H9 (cell line): ENCODE measurements at regions not wholly inside any gene's neighbourhood (a gene's known extent, or its start where the extent isn't known, plus 50 kb on each side); places are given as distances from the start of the nearest gene placed in this dataset.

Source experiments
- DNase-seq: peaks from one replicate; pipeline ENCODE4 v3.0.0-alpha.2; 2017
- H2AFZ ChIP-seq: one replicate; pipeline ENCODE4 v1.6.1; 2013; ENCODE audit warnings: mild to moderate bottlenecking, low read length, control low read depth, moderate library complexity
- H2AK5ac ChIP-seq: 2 replicates; pipeline ENCODE4 v1.6.1; 2013; ENCODE audit warnings: low read length, control low read depth, mixed read lengths; ENCODE audit not compliant: insufficient read length
- H2BK120ac ChIP-seq: one replicate; pipeline ENCODE4 v1.6.1; 2013; ENCODE audit warnings: low read depth, mild to moderate bottlenecking, low read length, control low read depth, inconsistent platforms; ENCODE audit not compliant: poor library complexity, severe bottlenecking
- H2BK12ac ChIP-seq: 2 replicates; pipeline ENCODE4 v1.6.1; 2013; ENCODE audit warnings: low read length, control low read depth, mixed read lengths, low read depth; ENCODE audit not compliant: insufficient read length
- H2BK15ac ChIP-seq: 2 replicates; pipeline ENCODE4 v1.6.1; 2013; ENCODE audit warnings: low read depth, low read length, control low read depth
- H2BK20ac ChIP-seq: one replicate; pipeline ENCODE4 v1.6.1; 2013; ENCODE audit warnings: low read depth, mild to moderate bottlenecking, low read length, control low read depth, inconsistent platforms; ENCODE audit not compliant: poor library complexity, severe bottlenecking
- H2BK5ac ChIP-seq: 2 replicates; pipeline ENCODE4 v1.6.1; 2013; ENCODE audit warnings: low read length, control low read depth, mixed read lengths; ENCODE audit not compliant: insufficient read length
- H3K14ac ChIP-seq: 2 replicates; pipeline ENCODE4 v1.6.1; 2013; ENCODE audit warnings: low read length, control low read depth; ENCODE audit not compliant: insufficient read depth
- H3K18ac ChIP-seq: 2 replicates; pipeline ENCODE4 v1.6.1; 2013; ENCODE audit warnings: low read depth, mild to moderate bottlenecking, mixed read lengths, low read length, control low read depth; ENCODE audit not compliant: insufficient read length
- H3K23ac ChIP-seq: 2 replicates; pipeline ENCODE4 v1.6.1; 2013; ENCODE audit warnings: low read length, control low read depth, mixed read lengths, low read depth; ENCODE audit not compliant: insufficient read length
- H3K23me2 ChIP-seq: 2 replicates; pipeline ENCODE4 v1.6.1; 2013; ENCODE audit warnings: low read depth, mild to moderate bottlenecking, mixed read lengths, low read length, control low read depth; ENCODE audit not compliant: insufficient read length, poor library complexity, severe bottlenecking
- H3K27ac ChIP-seq: 2 replicates; pipeline ENCODE4 v1.5.1; 2013; ENCODE audit warnings: low read length, control low read depth, mixed read lengths, low read depth; ENCODE audit not compliant: insufficient read length
- H3K27me3 ChIP-seq: 2 replicates; pipeline ENCODE4 v1.6.1; 2013; ENCODE audit warnings: low read length, control low read depth, inconsistent platforms; ENCODE audit not compliant: insufficient read depth
- H3K4ac ChIP-seq: 2 replicates; pipeline ENCODE4 v1.6.1; 2013; ENCODE audit warnings: low read depth, mild to moderate bottlenecking, control low read depth, inconsistent platforms, low read length, moderate library complexity
- H3K4me1 ChIP-seq: 2 replicates; pipeline ENCODE4 v1.6.1; 2013; ENCODE audit warnings: low read length, control low read depth, inconsistent platforms; ENCODE audit not compliant: insufficient read depth
- H3K4me2 ChIP-seq: 2 replicates; pipeline ENCODE4 v1.6.1; 2013; ENCODE audit warnings: low read length, control low read depth, mixed read lengths; ENCODE audit not compliant: insufficient read length, insufficient read depth
- H3K56ac ChIP-seq: 2 replicates; pipeline ENCODE4 v1.6.1; 2013; ENCODE audit warnings: low read depth, mild to moderate bottlenecking, mixed read lengths, low read length, control low read depth; ENCODE audit not compliant: insufficient read length
- H3K79me1 ChIP-seq: 2 replicates; pipeline ENCODE4 v1.6.1; 2013; ENCODE audit warnings: low read depth, mild to moderate bottlenecking, moderate library complexity, low read length, control low read depth, inconsistent platforms; ENCODE audit not compliant: insufficient read depth, poor library complexity, severe bottlenecking
- H3K79me2 ChIP-seq: 2 replicates; pipeline ENCODE4 v1.6.1; 2013; ENCODE audit warnings: low read length, control low read depth, inconsistent platforms; ENCODE audit not compliant: insufficient read depth
- H3K9ac ChIP-seq: 2 replicates; pipeline ENCODE4 v1.6.1; 2013; ENCODE audit warnings: low read length, control low read depth, mixed read lengths; ENCODE audit not compliant: insufficient read length; ENCODE audit errors: extremely low read depth
- H3K9me3 ChIP-seq: one replicate; pipeline ENCODE4 v1.6.1; 2013; ENCODE audit warnings: low read depth, low read length, inconsistent platforms; ENCODE audit not compliant: control insufficient read depth
- H3T11ph ChIP-seq: one replicate; pipeline ENCODE4 v1.6.1; 2013; ENCODE audit warnings: mild to moderate bottlenecking, low read length, control low read depth, inconsistent platforms
- H4K20me1 ChIP-seq: one replicate; pipeline ENCODE4 v1.6.1; 2013; ENCODE audit not compliant: control insufficient read depth, insufficient read length, insufficient read depth
- H4K5ac ChIP-seq: 2 replicates; pipeline ENCODE4 v1.6.1; 2013; ENCODE audit warnings: low read depth, mild to moderate bottlenecking, mixed read lengths, low read length, control low read depth; ENCODE audit not compliant: insufficient read length
- H4K8ac ChIP-seq: replicated peaks from 2 replicates; pipeline ENCODE4 v1.6.1; 2013; ENCODE audit warnings: low read length, control low read depth, mixed read lengths, low read depth; ENCODE audit not compliant: insufficient read length
- H4K91ac ChIP-seq: 2 replicates; pipeline ENCODE4 v1.6.1; 2013; ENCODE audit warnings: low read depth, mild to moderate bottlenecking, moderate library complexity, mixed read lengths, low read length, control low read depth; ENCODE audit not compliant: insufficient read length
- H3K27ac Mint-ChIP-seq, 3 experiments: 2 replicates in 2 of 3; 3 replicates in 1 of 3; pipeline ENCODE4 v1.8.0; 2020 to 2021; ENCODE audit warnings: mixed read lengths in 3 of 3, mild to moderate bottlenecking in 1 of 3, moderate library complexity in 1 of 3
- H3K27me3 Mint-ChIP-seq: 2 replicates; pipeline ENCODE4 v1.8.0; 2021; ENCODE audit warnings: low read depth, mild to moderate bottlenecking, moderate library complexity, mixed read lengths
- H3K36me3 Mint-ChIP-seq, 3 experiments: 2 replicates in 2 of 3; 3 replicates in 1 of 3; pipeline ENCODE4 v1.8.0; 2020 to 2021; ENCODE audit warnings: low read depth in 3 of 3, mixed read lengths in 3 of 3; ENCODE audit not compliant: insufficient read depth in 1 of 3
- H3K4me1 Mint-ChIP-seq, 2 experiments: 2 replicates each; pipeline ENCODE4 v1.8.0; 2020; ENCODE audit warnings: mixed read lengths in 2 of 2
- H3K4me3 Mint-ChIP-seq, 2 experiments: 2 replicates in 1 of 2; 3 replicates in 1 of 2; pipeline ENCODE4 v1.8.0; 2020 to 2021; ENCODE audit warnings: mild to moderate bottlenecking in 2 of 2, mixed read lengths in 2 of 2, moderate library complexity in 1 of 2
- H3K9me3 Mint-ChIP-seq, 2 experiments: 2 replicates in 1 of 2; 3 replicates in 1 of 2; pipeline ENCODE4 v1.8.0; 2020; ENCODE audit warnings: mild to moderate bottlenecking in 2 of 2, mixed read lengths in 2 of 2, moderate library complexity in 1 of 2
- CTCF ChIP-seq: fragments of 200-600 bp; sonication (generic); conservative IDR thresholded peaks from 3 replicates; pipeline ENCODE4 v1.8.0; 2021; ENCODE audit warnings: antibody characterized with exemption, mild to moderate bottlenecking
- WGBS: extraction: QIAGEN DNeasy Blood & Tissue Kit; methylation state at CpG from one replicate; pipeline ENCODE4 v1.1.7; 2013; ENCODE audit warnings: missing lambda C conversion rate, low lambda C conversion rate, mixed read lengths; ENCODE audit not compliant: insufficient read length; ENCODE audit errors: extremely low coverage; 5-methylcytosine and 5-hydroxymethylcytosine counted together

- no peak overlapping the region for H3K4me2 ChIP-seq
- no peak overlapping the region for H3T11ph ChIP-seq
- no peak overlapping the region for H3K18ac ChIP-seq
- no peak overlapping the region for H4K91ac ChIP-seq
- no peak overlapping the region for H2BK12ac ChIP-seq
- no peak overlapping the region for H2AK5ac ChIP-seq
- no peaks in the 10 kb centered on the region for H3K36me3 Mint-ChIP-seq
- H2BK20ac ChIP-seq: no peak overlapping the region
- no peak overlapping the region for H3K14ac ChIP-seq
- H3K4me3 Mint-ChIP-seq: no peak overlapping the region
- no peaks in the 10 kb centered on the region for H3K9me3 Mint-ChIP-seq
- no peaks in the 10 kb centered on the region for H3K27me3 ChIP-seq
- no peaks in the 10 kb centered on the region for H3K9me3 ChIP-seq
- no peak overlapping the region for H2BK15ac ChIP-seq
- no peak overlapping the region for H3K4ac ChIP-seq
- H2AFZ ChIP-seq: no peak overlapping the region
- no peaks in the 10 kb centered on the region for H3K4me1 Mint-ChIP-seq
- H3K27ac Mint-ChIP-seq: no peak overlapping the region
- H3K27me3 Mint-ChIP-seq: no peaks in the 10 kb centered on the region
- no peak overlapping the region for H3K23ac ChIP-seq
- no peak overlapping the region for H3K9ac ChIP-seq
- WGBS: no CpG with 5 or more reads among the region's 1 CpG
- no peak for TF ChIP-seq CTCF
- H4K8ac ChIP-seq: no peak overlapping the region
- no peaks in the 10 kb centered on the region for H4K20me1 ChIP-seq
- no peak overlapping the region for H4K5ac ChIP-seq
- no peak overlapping the region for H3K27ac ChIP-seq
- H3K79me1 ChIP-seq: no peaks in the 10 kb centered on the region
- H2BK5ac ChIP-seq: no peak overlapping the region
- no peak for DNase-seq
- H2BK120ac ChIP-seq: no peak overlapping the region
- no peaks in the 10 kb centered on the region for H3K23me2 ChIP-seq
- H3K79me2 ChIP-seq: no peaks in the 10 kb centered on the region
- H3K4me1 ChIP-seq: no peaks in the 10 kb centered on the region
- H3K56ac ChIP-seq: no peak overlapping the region
Measured at GRCh38 chr5:57795203-57795602, 312.6 kb upstream of the ACTBL2 start.
